PC-3 (cell line): ENCODE measurements at regions not wholly inside any gene's neighbourhood (a gene's known extent, or its start where the extent isn't known, plus 50 kb on each side); places are given as distances from the start of the nearest gene placed in this dataset.

Experiments used
- EZH2 ChIP-seq: fragments of 300-600 bp; sonication (generic); IDR thresholded peaks from one replicate; pipeline ENCODE4 v1.6.1; 2017; ENCODE audit warnings: antibody characterized with exemption, mild to moderate bottlenecking, low read length; ENCODE audit not compliant: unreplicated experiment
- TF ChIP-seq, protein P1 (sequence below): fragments of 300-600 bp; sonication (generic); conservative IDR thresholded peaks from 2 replicates; pipeline ENCODE4 v1.5.1; 2017; ENCODE audit warnings: antibody characterized with exemption, low read depth, mild to moderate bottlenecking, low read length

DNA sequence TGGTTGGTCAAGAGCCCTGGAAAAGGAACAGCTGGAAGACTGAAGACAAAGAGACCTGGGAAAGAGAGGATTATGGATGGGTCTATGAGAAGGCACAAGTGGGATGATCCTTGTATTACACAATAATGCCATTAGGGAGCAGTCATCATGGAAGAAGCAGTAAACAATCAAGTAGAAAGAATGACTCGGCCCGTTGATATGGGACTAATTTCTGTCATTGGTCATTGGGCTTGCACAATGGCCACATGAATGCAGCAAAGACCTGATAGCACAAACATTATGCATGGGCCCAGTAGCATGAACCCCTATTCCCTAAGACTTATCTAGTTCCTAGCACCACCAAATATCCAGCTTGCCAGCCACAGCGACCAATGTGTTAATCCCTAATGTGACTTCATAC is 390.3 kb upstream of the ZNF507 start:
- TF ChIP-seq EZH2 = no peak
- TF ChIP-seq, protein P1, sequence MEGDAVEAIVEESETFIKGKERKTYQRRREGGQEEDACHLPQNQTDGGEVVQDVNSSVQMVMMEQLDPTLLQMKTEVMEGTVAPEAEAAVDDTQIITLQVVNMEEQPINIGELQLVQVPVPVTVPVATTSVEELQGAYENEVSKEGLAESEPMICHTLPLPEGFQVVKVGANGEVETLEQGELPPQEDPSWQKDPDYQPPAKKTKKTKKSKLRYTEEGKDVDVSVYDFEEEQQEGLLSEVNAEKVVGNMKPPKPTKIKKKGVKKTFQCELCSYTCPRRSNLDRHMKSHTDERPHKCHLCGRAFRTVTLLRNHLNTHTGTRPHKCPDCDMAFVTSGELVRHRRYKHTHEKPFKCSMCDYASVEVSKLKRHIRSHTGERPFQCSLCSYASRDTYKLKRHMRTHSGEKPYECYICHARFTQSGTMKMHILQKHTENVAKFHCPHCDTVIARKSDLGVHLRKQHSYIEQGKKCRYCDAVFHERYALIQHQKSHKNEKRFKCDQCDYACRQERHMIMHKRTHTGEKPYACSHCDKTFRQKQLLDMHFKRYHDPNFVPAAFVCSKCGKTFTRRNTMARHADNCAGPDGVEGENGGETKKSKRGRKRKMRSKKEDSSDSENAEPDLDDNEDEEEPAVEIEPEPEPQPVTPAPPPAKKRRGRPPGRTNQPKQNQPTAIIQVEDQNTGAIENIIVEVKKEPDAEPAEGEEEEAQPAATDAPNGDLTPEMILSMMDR = no peak
